ENCODE measurements at regions not wholly inside any gene's neighbourhood (a gene's known extent, or its start where the extent isn't known, plus 50 kb on each side); places are given as distances from the start of the nearest gene placed in this dataset.
"Not testable (repeated sequence)": the region's sequence is repeated elsewhere in the genome, so short reads cannot be mapped to it uniquely, and the experiment has no call there.

GRCh38 chr15:60295901-60296300, 101.9 kb downstream of the ANXA2 start:
- TF ChIP-seq, protein P1, sequence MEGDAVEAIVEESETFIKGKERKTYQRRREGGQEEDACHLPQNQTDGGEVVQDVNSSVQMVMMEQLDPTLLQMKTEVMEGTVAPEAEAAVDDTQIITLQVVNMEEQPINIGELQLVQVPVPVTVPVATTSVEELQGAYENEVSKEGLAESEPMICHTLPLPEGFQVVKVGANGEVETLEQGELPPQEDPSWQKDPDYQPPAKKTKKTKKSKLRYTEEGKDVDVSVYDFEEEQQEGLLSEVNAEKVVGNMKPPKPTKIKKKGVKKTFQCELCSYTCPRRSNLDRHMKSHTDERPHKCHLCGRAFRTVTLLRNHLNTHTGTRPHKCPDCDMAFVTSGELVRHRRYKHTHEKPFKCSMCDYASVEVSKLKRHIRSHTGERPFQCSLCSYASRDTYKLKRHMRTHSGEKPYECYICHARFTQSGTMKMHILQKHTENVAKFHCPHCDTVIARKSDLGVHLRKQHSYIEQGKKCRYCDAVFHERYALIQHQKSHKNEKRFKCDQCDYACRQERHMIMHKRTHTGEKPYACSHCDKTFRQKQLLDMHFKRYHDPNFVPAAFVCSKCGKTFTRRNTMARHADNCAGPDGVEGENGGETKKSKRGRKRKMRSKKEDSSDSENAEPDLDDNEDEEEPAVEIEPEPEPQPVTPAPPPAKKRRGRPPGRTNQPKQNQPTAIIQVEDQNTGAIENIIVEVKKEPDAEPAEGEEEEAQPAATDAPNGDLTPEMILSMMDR (IDR thresholded peaks at IDR 0.05), result not testable (repeated sequence)
- TF ChIP-seq POLR2A (IDR thresholded peaks at IDR 0.05), result not testable (repeated sequence)

Measured in breast epithelium (tissue), 3 donors.